ENCODE measurements at regions not wholly inside any gene's neighbourhood (a gene's known extent, or its start where the extent isn't known, plus 50 kb on each side); places are given as distances from the start of the nearest gene placed in this dataset.

GRCh38 chr2:45334205-45334604, 276.9 kb downstream of the SRBD1 start:
- TF ChIP-seq EP300 (IDR thresholded peaks at IDR 0.05) (no peak), CTCF (IDR thresholded peaks at IDR 0.05) (no peak), POLR2A (IDR thresholded peaks at IDR 0.05) (no peak)

All from suprapubic skin (tissue), 3 donors.